ENCODE measurements at regions not wholly inside any gene's neighbourhood (a gene's known extent, or its start where the extent isn't known, plus 50 kb on each side); places are given as distances from the start of the nearest gene placed in this dataset.

DNA sequence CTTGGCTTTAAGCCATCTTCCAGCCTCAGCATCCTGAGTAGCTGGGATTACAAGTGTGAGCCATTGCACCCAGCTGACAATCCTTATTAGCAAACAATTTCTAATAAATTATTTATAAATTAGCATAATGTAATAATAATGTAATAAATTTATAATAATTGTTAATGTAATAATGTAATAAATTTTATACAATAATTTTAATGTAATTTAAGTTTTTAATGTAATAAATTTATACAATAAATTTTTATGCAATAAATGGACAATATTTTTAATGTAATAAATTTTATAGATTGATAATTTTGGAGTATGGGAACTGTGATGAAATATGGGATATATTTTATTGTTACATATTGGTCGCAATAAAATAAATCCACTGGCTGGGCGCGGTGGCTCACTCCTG lies 1457.5 kb downstream of the KCNT2 start:
- H3K9me2 ChIP-seq (replicated peaks; ENCODE audit: low read depth, low read length): no peaks in the 10 kb centered on the region
- H3K4me2 ChIP-seq (ENCODE audit: low read depth, low read length, poor library complexity, severe bottlenecking): no peak overlapping the region
- H3K4me1 ChIP-seq (ENCODE audit: insufficient read depth, low read length, poor library complexity, severe bottlenecking): no peaks in the 10 kb centered on the region
- no peaks in the 10 kb centered on the region for H3F3A ChIP-seq (ENCODE audit: low read depth)
- no peaks in the 10 kb centered on the region for H3K79me2 ChIP-seq (ENCODE audit: insufficient read depth, low read length)
- no peaks in the 10 kb centered on the region for H3K9me3 ChIP-seq (ENCODE audit: insufficient read depth, low read depth, low read length)
- H3K4me3 ChIP-seq (ENCODE audit: low read length, poor library complexity, severe bottlenecking): no peak overlapping the region
- H3K36me3 ChIP-seq (ENCODE audit: insufficient read depth, low read length): no peaks in the 10 kb centered on the region
- H3K27me3 ChIP-seq (ENCODE audit: insufficient read depth, low read length, poor library complexity, severe bottlenecking): no peaks in the 10 kb centered on the region
- H3K9ac ChIP-seq (ENCODE audit: low read depth, low read length, poor library complexity, severe bottlenecking): no peak overlapping the region
- no peak overlapping the region for H2AFZ ChIP-seq (ENCODE audit: low read length)
- H4K20me1 ChIP-seq (ENCODE audit: insufficient read depth, low read length, poor library complexity, severe bottlenecking): no peaks in the 10 kb centered on the region
- TF ChIP-seq, protein P1, sequence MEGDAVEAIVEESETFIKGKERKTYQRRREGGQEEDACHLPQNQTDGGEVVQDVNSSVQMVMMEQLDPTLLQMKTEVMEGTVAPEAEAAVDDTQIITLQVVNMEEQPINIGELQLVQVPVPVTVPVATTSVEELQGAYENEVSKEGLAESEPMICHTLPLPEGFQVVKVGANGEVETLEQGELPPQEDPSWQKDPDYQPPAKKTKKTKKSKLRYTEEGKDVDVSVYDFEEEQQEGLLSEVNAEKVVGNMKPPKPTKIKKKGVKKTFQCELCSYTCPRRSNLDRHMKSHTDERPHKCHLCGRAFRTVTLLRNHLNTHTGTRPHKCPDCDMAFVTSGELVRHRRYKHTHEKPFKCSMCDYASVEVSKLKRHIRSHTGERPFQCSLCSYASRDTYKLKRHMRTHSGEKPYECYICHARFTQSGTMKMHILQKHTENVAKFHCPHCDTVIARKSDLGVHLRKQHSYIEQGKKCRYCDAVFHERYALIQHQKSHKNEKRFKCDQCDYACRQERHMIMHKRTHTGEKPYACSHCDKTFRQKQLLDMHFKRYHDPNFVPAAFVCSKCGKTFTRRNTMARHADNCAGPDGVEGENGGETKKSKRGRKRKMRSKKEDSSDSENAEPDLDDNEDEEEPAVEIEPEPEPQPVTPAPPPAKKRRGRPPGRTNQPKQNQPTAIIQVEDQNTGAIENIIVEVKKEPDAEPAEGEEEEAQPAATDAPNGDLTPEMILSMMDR (conservative IDR thresholded peaks at IDR 0.05; ENCODE audit: low read length): no peak
- TF ChIP-seq EZH2phosphoT487 (IDR thresholded peaks at IDR 0.05; ENCODE audit: borderline replicate concordance): no peak

DNA sequence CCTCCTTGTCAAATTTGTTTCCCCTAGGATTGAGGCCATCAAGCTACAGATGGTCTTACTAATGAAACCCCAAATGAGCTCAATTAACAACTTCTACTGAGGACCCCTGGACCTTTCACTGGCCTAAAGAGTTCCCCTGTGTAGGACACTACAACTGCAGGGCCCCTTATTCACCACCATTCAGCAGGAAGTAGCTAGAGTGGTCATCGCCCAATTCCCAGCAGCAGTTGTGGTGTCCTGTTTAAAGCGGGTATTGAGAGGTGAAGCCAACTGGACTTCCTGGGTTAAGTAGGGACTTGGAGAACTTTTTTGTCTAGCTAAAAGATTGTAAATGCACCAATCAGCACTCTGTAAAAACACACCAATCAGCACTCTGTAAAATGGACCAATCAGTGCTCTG lies 1466.9 kb downstream of the KCNT2 start:
- Histone ChIP-seq H3K27me3 (ENCODE audit: insufficient read depth, low read length, poor library complexity, severe bottlenecking) (no peaks in the 10 kb centered on the region), H3F3A (ENCODE audit: low read depth) (no peaks in the 10 kb centered on the region), H4K20me1 (ENCODE audit: insufficient read depth, low read length, poor library complexity, severe bottlenecking) (no peaks in the 10 kb centered on the region), H3K9me3 (ENCODE audit: insufficient read depth, low read depth, low read length) (no peaks in the 10 kb centered on the region), H3K36me3 (ENCODE audit: insufficient read depth, low read length) (no peaks in the 10 kb centered on the region), H3K4me2 (ENCODE audit: low read depth, low read length, poor library complexity, severe bottlenecking) (no peak overlapping the region), H2AFZ (ENCODE audit: low read length) (no peak overlapping the region), H3K4me3 (ENCODE audit: low read length, poor library complexity, severe bottlenecking) (no peak overlapping the region), H3K79me2 (ENCODE audit: insufficient read depth, low read length) (no peaks in the 10 kb centered on the region), H3K9ac (ENCODE audit: low read depth, low read length, poor library complexity, severe bottlenecking) (no peak overlapping the region), H3K9me2 (replicated peaks; ENCODE audit: low read depth, low read length) (no peaks in the 10 kb centered on the region), H3K4me1 (ENCODE audit: insufficient read depth, low read length, poor library complexity, severe bottlenecking) (no peaks in the 10 kb centered on the region)
- TF ChIP-seq, protein P1 (conservative IDR thresholded peaks at IDR 0.05; ENCODE audit: low read length): no peak
- no peak for TF ChIP-seq EZH2phosphoT487 (IDR thresholded peaks at IDR 0.05; ENCODE audit: borderline replicate concordance)

DNA sequence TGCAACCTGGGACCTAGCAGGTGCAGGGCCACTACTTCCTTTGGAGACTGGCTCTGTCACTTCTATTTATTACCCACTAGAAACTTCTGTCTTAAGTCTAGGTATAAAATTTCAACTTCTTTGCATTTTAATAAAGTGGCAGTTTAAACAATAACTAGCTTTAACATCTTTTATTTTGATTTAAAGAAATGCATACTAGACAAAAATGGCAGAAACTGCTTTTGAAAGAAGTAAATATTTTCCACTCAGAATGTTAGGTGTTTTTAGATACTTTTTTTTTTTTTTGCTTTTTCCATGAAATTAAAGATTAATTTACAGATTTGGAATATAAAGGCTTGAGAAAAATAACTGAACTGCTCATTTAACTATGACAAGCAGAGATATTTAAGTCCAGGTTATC lies 1477.6 kb downstream of the KCNT2 start:
- H4K20me1 ChIP-seq (ENCODE audit: insufficient read depth, low read length, poor library complexity, severe bottlenecking): no peaks in the 10 kb centered on the region
- H3K9me3 ChIP-seq (ENCODE audit: insufficient read depth, low read depth, low read length): no peaks in the 10 kb centered on the region
- no peaks in the 10 kb centered on the region for H3K9me2 ChIP-seq (replicated peaks; ENCODE audit: low read depth, low read length)
- no peaks in the 10 kb centered on the region for H3K36me3 ChIP-seq (ENCODE audit: insufficient read depth, low read length)
- TF ChIP-seq, protein P1 (conservative IDR thresholded peaks at IDR 0.05; ENCODE audit: low read length): no peak
- H3K4me2 ChIP-seq (ENCODE audit: low read depth, low read length, poor library complexity, severe bottlenecking): no peak overlapping the region
- no peaks in the 10 kb centered on the region for H3F3A ChIP-seq (ENCODE audit: low read depth)
- H3K9ac ChIP-seq (ENCODE audit: low read depth, low read length, poor library complexity, severe bottlenecking): no peak overlapping the region
- H3K79me2 ChIP-seq (ENCODE audit: insufficient read depth, low read length): no peaks in the 10 kb centered on the region
- H2AFZ ChIP-seq (ENCODE audit: low read length): no peak overlapping the region
- no peak overlapping the region for H3K4me3 ChIP-seq (ENCODE audit: low read length, poor library complexity, severe bottlenecking)
- H3K27me3 ChIP-seq (ENCODE audit: insufficient read depth, low read length, poor library complexity, severe bottlenecking): no peaks in the 10 kb centered on the region
- no peaks in the 10 kb centered on the region for H3K4me1 ChIP-seq (ENCODE audit: insufficient read depth, low read length, poor library complexity, severe bottlenecking)

All from Loucy (cell line).